NCI-H2227 (cell line): ENCODE measurements at regions not wholly inside any gene's neighbourhood (a gene's known extent, or its start where the extent isn't known, plus 50 kb on each side); places are given as distances from the start of the nearest gene placed in this dataset.

Source experiments
- DNase-seq: peaks from one replicate; lab custom pipeline; 2025; ENCODE audit not compliant: unreplicated experiment; lab: John Stamatoyannopoulos, UW

DNA sequence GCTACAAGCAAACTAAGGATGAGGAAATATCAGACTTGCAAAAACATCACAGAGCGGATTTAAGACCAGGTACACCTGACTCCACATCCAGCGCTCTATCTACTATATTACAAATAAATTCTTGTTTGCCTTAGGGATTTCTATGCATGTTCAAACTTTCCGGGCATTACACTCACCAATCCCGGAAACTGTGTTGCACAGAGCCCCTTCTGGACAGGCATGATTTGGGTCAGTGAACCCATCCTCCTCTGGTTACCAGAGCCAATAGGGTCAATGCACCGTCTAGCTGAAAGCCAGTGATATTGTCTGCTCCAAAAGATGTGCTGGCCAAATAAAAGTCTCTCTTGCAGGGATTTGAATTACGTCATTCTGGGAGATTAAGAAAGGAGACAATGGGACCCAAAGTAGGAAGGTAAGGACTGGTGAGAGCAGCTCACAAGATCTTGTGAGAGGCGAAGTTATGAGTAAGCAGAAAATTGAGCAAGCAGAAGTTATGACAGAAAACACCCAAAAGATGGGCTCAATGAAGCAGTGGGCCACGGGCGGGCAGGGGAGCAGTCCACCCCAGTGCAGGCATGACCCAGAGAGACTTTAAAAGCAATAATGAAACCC, 155.8 kb upstream of the RAI14 start:
- DNase-seq = no peak

DNA sequence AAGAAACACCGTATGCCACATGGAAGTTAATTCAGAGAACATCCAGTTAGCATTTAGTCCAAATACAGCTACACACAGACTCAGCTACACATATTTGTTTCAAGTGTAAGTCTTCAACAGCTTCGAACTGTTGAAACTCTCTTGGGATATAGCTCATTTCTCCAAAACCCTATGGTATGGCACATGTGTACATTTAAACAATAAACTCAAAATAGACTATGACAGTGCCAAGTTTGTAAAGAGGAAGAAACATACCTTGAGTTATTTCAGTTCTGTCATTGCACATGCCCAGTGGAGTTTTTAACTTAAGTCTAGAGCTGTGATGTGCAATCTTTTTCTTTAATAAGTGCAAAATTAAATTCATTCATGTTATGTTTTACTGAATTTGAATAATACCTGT, 155.1 kb upstream of the RAI14 start:
- DNase-seq = no peak

DNA sequence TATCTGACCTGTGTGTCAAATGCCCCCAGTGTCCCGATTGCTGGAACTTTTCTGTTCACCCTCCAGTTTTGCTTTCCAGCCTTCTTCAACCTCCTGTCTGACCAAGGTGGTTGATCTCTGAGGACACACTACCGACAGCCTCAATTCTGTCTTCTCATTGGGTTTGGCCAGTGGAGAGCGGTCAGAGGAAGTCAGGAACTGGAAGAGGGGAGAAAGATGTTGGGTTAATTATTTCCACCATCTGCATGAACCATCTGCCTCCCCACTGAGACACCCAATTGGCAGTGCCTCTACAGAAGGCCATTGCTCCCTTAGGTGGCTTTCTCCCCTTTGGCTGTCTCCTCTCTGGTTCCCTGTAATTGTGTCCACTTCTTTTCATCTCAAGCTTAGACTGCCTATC, 154.3 kb upstream of the RAI14 start:
- no peak for DNase-seq

DNA sequence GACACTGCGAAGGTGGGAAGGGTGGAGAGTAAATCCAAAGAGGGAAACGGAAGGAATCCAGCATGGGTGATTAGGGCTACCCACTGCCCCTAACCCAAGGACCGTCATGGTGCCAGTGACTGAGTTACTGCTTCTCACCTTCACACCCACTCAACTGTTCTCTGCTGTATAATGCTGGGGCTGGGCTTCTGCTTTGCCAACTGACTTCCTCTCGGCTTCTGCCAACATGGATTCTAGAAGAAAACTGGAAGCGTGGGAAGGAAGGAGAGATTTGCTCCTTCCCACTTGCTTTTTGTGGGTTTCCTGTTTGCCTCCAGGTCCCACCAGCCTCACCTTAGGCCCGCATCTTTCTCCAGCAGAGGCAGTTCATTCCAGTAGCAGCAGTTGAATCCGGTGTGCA, 153.5 kb upstream of the RAI14 start:
- DNase-seq = no peak

DNA sequence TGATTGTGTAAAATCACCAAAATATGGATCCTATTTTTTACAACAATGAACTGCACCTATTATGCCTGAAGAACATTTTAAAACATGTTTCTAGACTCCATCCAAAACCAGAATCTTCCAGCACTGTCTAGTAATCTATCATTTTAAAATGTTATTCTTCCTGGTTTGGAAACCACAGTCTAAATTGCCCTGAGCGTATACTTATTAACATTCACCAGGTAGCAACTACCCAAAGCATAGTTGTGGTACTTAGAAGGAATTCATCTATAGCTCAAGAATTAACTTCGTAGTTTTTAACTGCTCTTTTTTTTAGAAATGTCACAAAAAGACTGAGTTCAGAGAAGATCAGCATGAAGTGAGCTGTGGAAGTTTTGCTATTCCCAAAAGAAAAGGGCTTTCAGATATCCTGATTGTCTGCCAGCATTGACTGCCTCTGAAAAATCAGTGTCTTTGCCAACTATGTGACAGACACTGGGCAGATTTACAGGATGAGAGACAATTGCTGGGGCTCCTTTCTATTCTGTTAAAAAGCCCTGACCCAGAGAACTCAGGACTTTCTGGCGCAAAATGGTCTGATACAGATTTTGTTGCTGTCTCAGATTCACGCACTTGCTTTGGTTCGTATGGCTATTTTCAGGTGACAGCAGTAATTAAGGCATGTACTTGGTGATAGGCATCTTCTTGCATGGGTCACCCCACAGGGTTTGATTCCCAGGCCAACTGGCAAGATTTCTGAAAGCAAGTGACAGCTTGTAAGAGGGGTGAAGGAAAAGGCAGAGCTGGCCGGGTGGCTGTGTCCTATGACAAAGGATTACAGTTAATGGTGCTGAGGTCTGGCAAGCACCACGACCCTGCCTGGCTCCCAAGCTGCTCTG, 152.5 kb upstream of the RAI14 start:
- no peak for DNase-seq

DNA sequence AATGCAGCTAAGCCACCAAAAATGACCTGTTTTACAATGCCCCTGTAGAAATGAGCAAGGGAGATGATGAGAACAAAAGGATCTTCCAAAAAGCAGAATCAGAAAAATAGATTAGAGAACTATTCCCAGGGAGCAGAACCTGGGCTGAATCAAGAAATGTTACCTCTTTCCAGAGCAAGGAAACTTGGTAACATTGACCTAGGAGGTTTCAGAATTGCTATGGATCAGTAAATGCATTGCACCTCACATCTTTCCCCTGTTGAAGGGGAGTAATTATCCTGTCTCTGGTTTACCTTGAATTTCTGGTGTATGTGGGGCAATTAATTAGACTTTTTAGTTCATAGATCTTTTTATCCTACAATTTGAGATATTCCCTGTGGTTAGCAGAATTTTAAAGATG, 151.2 kb upstream of the RAI14 start:
- no peak for DNase-seq

DNA sequence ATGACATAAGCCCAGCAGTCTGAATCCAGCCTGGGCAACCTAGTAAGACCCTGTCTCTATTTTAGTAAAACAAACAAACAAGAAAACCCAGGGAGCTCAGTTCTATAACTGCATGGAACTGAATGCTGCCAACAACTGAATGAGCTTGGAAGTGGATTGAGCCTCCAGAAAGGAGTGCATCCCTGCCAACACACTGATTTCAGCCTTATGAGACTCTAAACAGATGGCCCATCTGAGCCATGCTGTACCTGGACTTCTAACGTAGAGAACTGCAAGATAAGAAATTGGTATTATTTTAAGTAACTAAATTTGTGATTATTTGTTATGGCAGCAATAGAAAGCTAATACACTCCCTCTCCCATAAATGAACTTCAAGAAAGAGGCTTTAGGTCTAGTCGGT, 150.4 kb upstream of the RAI14 start:
- DNase-seq = no peak

DNA sequence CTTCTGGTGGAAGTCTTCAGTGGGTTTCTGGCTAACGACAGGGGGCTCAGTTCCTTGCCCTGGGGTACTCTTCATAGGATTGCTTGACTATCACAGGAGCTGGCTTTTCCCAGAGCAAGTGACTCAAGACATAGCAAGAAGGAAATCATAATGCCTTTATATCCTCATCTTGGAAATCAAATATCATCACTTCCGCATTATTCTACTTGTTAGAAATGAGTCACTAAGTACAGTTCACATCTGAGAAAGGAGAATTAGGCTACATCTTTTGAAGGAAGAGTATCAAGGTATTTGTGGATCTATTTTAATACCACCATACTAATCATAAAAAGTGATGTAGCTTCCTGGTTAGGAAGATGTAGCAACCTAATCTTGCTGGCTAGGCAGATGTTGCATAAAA, 148.2 kb upstream of the RAI14 start:
- DNase-seq = no peak

DNA sequence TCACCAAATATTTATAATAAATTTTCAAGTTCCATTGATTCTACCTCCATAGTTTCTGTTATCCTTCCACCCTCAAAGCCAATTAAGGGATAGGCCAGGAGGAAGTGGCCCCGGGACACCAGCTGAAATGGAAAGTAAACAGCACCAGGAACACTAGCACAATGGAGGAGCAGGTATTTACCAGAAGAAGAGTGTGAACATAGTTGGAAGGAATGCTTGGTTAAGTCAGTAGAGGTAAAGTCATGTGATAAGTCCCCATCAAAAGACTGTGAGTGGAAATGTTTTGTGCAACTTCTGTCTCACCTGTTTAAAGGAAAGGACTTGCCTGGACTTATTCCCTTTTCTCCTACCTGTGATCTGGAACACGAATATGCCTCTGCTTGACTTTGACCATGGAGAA, 146.7 kb upstream of the RAI14 start:
- no peak for DNase-seq

DNA sequence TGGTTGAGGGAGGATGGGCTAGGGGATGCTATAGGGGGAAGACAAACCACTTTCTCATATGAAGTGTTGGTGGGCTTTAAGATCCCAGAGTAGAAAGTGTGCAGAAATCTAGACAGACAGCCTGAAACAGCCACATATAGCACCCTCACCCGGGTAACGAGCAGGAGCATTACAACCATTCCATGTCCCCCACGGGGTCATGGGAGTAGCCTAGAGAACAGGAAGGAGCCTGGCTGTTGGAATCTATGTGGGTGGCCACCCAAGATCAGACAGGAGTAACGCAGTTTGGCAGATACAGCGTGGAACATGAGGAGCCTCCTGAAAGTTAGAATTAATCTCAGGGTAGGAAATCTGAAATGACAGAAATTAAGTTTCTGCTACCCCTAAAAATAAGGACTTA, 146.1 kb upstream of the RAI14 start:
- no peak for DNase-seq

DNA sequence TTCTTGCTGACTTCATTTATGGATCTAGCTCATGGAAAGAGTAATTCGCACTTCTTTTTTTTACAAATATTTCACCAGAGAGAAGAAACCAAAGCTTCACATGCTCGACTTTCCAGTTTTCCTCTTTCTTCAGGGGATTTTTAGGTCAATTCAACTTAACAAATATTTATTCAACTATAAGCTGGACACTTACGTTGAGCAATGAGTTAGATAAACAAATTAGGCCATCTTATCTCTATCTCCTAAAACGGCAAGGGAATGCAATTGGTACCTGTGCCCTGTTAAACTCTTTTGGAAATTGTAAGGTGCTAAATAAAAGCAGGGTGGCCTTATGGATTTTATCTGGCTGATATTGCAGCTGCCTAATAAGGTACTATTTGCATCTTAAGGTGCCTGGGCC, 145.1 kb upstream of the RAI14 start:
- DNase-seq = no peak

DNA sequence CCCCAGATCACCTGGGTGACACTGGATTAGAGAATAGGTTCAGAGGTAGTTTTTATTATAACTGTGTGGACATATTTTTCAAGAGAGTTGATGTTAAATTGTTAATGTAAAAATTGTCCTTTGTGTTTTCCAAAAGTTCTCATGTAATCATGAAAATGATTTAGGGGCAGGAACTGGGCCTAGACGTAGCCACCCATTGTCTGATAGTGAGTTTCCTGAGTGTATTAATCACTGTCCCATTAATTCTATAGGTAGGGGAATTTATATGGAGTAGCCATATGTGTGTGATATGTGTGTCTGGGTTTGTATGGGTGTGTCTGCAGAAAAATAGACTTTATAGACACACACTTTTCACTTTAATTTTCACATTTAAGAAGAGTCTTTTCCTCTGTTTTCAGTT, 144.6 kb upstream of the RAI14 start:
- no peak for DNase-seq

DNA sequence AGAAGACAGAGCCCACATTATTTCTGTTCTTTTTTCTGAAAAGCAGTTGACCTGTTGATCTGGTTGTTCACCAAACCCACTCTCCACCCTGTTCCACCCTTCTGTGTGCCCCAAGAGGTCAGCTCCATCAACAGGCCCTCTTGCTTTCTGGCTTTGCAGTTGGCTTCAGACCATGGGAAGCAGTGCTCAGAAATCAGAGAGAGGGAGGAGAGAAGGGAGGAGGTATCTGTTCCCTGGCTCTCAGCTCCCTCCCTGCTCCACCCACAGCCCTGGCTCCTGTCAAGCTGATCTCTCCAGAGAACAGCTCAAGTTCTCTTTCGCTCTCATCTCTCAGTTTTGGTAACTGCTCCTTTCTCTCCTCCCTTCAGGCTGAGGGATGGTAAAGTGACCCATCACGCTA, 144.2 kb upstream of the RAI14 start:
- no peak for DNase-seq

DNA sequence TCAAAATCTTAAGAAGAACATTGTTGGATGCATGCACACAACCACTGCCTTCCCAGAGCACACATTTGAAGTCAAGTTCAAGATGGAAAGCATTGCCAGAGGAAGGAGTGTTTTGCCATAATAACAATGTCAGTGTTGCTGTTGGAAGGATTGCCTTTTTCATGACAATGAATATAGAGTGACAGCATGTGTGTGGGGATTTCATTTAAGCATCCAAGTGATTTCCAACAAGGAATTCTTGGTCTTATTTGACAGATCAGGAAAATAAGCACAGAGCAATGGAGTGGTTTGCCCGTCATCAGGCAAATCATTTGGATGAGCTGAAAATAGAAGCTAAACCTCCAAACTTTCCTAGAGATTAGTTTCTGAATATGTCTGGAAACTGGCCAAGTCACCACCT, 140.0 kb upstream of the RAI14 start:
- no peak for DNase-seq

DNA sequence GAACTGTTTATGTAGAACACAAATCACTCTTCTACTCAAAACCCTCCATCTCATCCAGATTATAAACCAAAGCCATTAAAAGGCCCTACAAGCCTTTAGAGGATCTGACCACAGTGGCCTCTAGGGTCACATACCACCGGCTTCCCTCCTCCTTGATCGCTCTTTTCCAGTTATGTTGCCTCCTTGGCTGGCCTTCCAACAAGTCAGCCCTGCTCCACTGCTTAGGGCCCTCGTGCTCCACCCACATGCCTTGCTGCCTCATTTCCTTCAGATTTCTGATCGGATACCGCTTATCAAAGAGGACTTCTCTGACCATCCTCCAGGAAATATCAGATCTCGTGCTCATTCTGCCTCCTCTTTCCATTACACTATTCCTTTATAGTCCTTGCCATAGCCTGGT, 139.4 kb upstream of the RAI14 start:
- DNase-seq = no peak

DNA sequence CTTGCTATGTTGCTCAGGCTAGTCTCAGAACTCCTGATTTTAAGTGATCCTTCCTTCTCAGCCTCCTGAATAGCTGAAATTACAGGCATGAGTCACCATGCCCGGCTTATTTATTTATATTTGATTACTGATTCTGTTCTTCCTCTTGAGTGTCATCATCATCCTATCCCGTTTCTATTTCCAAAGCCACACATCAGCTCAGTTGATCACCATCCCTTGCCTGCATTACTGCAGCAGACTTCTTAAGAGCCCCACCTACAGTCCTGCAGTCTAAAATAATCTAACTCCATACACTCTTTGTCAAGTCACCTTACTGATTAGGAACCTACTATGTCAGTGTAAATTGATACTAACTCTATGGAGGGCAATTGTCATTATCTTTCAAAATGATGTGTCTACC, 138.9 kb upstream of the RAI14 start:
- no peak for DNase-seq

DNA sequence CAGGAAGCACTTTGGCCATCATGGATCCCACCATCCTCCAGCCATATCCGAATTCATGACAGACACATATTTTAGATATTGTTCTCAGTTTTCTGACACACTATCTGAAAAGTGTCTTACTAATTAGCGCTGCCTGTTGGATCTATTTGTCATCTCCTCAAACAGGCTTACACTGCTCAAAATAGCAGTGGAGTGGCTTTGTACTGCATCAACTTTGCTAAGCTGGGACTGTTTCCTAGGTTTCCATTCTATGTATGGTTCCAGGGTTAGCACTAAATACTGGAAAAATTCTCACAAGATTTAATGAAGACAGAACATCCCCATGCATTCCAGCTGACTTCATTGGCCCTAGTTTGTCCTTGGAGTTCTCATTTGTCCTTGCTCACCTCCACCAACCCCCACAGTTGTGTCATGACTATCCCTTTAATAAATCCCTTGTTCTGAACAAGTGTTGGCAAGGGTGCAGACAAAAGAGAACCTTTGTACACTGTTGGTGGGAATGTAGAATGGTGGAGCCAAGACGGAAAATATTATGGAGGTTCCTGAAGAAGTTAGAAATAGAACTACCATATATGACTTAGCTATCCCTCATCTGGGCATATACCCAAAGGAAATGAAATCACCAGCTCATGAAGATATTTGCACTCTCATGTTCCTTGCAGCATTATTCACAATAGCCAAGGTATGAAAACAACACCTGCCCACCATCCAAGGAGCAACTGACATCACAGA, 136.5 kb upstream of the RAI14 start:
- DNase-seq = no peak

DNA sequence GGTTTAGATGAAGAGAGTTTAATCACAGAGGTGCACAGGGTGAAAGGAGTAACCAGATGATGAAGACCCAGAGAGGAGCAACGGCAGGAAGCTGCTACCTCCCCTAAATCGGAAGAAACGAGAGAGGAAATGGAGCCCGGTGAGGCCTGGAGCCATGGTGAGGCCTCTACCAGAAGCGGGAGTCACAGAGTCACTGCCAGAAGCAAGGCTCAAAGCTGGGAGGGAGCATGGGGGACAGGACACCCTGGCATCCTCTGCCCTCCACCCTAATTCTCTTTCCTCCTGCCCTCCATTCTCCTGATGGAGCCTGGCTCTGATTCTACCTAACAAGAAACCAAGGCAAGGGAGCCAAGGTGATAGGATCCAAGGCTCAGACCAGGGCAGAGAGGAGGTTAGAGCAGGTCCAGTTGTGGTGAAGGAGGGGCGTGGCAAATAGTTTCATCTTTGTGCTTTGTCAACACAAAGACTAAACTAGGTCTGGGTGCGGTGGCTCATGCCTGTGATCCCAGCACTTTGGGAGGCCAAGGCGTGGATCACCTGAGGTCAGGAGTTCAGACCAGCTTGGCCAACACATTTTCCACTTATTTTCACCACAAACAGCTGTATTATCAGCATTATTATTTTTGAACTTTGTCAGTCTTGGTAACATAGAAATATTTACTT, 134.4 kb upstream of the RAI14 start:
- no peak for DNase-seq

DNA sequence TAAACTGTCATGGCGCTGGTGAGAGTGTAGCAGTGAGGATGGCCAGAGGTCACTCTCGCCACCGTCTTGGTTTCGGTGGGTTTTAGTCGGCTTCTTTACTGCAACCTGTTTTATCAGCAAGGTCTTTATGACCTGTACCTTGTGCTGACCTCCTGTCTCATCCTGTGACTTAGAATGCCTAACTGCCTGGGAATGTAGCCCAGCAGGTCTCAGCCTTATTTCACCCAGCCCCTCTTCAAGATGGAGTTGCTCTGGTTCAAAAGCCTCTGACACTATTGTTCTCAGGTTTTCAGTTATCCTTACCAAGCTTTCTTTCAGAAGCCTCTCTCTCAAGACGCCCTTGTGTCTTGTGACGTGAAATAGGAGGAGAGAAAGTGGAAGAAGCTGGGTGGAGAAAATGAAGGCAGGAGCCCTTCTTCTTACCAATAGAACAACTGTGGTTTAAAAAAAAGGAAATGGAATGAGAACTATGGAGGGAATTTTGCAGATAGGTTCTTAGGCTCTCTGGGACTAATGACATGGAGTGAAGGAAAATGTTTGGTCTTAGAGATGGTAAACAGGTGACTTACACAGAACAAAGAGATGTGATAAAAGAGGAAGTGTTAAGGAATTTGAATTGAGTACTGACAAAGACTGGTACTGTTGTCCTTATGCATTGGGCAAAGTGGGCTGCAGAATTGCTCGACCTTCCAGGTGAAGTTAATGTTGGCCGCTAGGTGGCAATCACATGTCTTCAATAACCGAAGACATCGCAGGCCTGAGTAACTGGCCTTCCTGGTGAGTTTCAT, 133.3 kb upstream of the RAI14 start:
- DNase-seq = peak; percentile 89

DNA sequence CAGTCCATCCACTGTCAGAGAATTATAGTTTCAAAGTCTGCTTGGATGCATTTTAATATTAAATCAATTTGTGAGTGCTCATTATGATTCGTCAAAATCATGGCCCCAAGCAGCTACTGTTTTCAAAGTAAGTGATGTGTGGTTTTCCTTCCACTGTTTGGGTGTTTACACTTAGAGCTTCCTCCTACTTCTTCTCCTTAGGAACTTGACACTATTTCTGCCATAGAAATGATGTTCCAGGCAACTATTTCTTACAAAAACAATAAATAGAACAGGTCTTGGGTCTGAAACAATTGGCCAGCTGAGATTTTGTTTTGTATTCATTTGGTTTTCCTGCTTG, 132.8 kb upstream of the RAI14 start:
- DNase-seq = no peak

DNA sequence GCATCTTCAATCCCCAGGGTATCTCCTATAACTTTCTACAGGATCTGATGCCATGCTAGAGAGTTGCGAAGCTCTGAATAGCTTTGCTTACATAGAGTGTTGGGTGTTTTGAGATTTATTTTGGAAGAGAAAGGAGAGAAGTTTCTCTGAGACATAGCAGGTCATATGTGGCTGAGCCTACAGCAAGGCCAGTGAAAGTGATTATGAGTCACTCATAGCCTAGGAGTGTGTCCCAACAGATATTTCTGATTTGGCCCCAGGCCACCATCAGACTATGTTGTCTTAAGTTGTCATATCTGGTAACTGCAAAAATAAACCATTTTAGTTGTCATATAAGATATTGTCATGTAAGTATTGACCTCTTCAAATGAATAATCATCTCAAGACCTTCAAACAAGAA, 132.0 kb upstream of the RAI14 start:
- no peak for DNase-seq
